ENCODE measurements at regions not wholly inside any gene's neighbourhood (a gene's known extent, or its start where the extent isn't known, plus 50 kb on each side); places are given as distances from the start of the nearest gene placed in this dataset.
"Not testable (repeated sequence)": the region's sequence is repeated elsewhere in the genome, so short reads cannot be mapped to it uniquely, and the experiment has no call there.

DNA sequence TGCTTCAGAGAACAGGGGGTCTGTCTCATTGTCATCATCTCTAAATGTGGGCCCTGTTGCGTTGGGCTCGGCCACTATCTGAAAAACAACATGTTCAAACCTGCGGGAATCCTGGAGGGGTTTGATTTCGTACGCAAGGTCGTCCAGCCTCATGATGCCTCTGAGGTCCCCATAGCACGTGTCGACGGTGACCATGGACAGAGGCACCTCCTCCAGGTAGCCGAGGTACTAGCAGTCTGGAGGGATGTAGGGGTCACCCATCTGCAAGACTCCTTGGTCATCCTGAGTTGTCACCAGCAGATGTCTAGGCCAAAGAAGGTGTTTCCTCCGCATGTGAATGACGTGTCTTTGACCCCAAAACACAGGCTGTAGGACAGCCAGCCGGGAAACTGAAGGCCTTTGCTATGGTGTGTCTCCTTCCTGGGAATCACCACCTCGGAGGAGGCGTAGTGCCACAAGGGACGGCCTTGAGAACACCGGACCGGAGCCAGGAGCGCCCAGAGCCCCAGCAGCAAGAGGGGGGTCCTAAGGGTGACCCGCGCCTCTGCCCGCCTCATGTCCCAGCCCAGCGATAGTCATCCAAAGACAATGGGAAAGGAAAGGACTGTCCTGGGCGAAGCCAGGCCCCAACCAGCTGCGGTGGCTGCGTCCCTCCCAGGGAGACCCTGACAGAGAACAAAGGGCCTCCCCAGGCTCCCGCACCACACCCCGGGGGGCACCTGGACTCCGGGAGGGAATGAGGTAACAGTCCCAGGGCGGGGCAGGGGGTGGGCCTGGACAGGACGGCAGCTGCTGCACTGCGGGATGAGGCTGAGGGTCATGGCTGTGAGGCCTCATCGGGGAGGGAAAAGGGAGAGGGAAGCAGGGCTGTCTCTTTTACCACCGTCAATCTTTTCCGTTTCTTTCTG, 445.5 kb downstream of the TMEM121 start:
- H3K4me1 ChIP-seq (ENCODE audit: control insufficient read depth, insufficient read depth, low read length): no peaks in the 10 kb centered on the region
- H3K27me3 ChIP-seq (ENCODE audit: control insufficient read depth, insufficient read depth, low read length): no peaks in the 10 kb centered on the region
- peaks cover 7% of the 10 kb centered on the region for H3K9me3 ChIP-seq (ENCODE audit: control insufficient read depth, low read depth, low read length)
- no CpG with 5 or more reads among the region's 35 CpGs for WGBS (ENCODE audit: insufficient coverage, low lambda C conversion rate)
- H3K4me3 ChIP-seq (ENCODE audit: low read length): no peak overlapping the region
- DNase-seq: no peak
- no peak overlapping the region for H3K27ac ChIP-seq (ENCODE audit: low read length)
- H3K36me3 ChIP-seq (ENCODE audit: control insufficient read depth, insufficient read depth, low read length): no peaks in the 10 kb centered on the region

DNA sequence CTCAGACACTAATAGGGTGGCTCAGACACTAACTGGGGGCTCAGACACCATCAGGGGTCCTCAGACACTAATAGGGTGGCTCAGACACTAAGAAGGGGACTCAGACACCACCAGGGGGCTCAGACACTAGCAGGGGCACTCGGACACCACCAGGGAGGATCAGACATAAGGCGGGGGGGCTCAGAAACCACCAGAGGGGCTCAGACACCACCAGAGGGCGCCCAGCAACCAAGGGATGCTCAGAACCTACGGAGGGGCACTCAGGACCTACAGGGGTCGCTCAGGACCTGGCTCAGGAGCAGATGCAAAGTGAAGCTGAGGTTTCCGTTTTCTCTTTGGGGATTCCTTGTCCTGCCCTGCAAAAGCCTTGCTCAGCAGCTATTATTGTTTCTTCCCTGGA, 448.5 kb downstream of the TMEM121 start:
- Histone ChIP-seq H3K36me3 (ENCODE audit: control insufficient read depth, insufficient read depth, low read length) (no peaks in the 10 kb centered on the region), H3K27me3 (ENCODE audit: control insufficient read depth, insufficient read depth, low read length) (no peaks in the 10 kb centered on the region), H3K27ac (ENCODE audit: low read length) (no peak overlapping the region), H3K4me3 (ENCODE audit: low read length) (no peak overlapping the region), H3K4me1 (ENCODE audit: control insufficient read depth, insufficient read depth, low read length) (no peaks in the 10 kb centered on the region), H3K9me3 (ENCODE audit: control insufficient read depth, low read depth, low read length) (peaks cover 10% of the 10 kb centered on the region)
- no CpG with 5 or more reads among the region's 6 CpGs for WGBS (ENCODE audit: insufficient coverage, low lambda C conversion rate)
- DNase-seq: no peak

DNA sequence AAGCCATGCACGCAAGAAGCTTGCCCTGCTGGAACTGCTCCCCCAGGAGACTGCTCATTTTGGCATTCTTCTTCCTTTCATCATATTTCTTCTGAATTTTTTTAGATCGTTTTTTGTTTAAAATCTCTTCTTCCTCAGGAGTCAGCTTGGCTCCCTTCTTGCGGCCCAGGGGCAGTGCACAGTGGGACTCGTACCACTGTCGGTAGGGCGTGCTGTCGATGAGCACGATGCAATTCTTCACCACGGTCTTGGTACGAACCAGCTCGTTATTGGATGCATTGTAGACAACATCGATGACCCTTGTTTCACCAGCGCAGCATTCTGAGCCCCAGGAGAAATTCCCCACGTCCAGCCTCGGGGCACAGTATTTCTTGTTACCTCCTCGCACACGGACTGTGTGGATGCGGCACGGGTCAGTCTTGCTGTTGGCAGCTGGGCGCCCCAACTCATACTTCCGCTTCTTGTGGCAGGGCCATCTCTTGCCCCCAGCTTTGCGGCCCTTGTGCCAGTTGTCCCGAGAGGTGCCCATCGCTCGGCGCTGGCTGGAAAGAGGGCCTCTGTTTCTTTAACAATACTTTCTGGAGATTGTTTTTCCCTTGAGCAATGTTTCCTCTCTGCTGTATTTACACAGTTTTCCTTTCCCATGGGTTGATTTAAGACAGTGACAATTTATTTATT, 452.4 kb downstream of the TMEM121 start:
- Histone ChIP-seq H3K27me3 (ENCODE audit: control insufficient read depth, insufficient read depth, low read length) (no peaks in the 10 kb centered on the region), H3K4me1 (ENCODE audit: control insufficient read depth, insufficient read depth, low read length) (no peaks in the 10 kb centered on the region), H3K36me3 (ENCODE audit: control insufficient read depth, insufficient read depth, low read length) (no peaks in the 10 kb centered on the region), H3K27ac (ENCODE audit: low read length) (no peak overlapping the region), H3K4me3 (ENCODE audit: low read length) (no peak overlapping the region), H3K9me3 (ENCODE audit: control insufficient read depth, low read depth, low read length) (peaks cover 4% of the 10 kb centered on the region)
- 82% methylated on average over 3 of the region's 26 CpGs for WGBS (ENCODE audit: insufficient coverage, low lambda C conversion rate)
- DNase-seq: no peak

DNA sequence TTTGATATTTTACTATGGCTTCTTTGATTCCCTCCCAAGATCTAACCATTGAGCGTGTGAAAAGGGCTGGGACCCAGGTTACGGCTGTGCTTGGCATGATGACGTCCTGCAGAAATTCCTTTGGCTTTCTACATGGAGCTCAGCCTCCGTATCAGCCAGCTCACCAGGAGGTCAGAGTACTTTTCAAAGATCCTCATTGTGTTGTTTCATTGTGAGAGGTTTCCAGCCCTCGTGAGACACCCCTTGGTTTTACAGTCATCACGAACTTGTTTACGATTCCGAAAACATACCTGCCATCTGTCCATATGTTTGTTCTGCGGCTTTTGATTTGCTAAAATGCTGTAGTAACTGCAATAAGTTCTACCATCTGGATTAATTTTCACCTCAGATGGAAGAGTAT, 453.1 kb downstream of the TMEM121 start:
- H3K27ac ChIP-seq (ENCODE audit: low read length): no peak overlapping the region
- H3K9me3 ChIP-seq (ENCODE audit: control insufficient read depth, low read depth, low read length): peaks cover 4% of the 10 kb centered on the region
- DNase-seq: no peak
- no peak overlapping the region for H3K4me3 ChIP-seq (ENCODE audit: low read length)
- no peaks in the 10 kb centered on the region for H3K4me1 ChIP-seq (ENCODE audit: control insufficient read depth, insufficient read depth, low read length)
- WGBS (ENCODE audit: insufficient coverage, low lambda C conversion rate): 100% methylated on average over 2 of the region's 9 CpGs
- H3K27me3 ChIP-seq (ENCODE audit: control insufficient read depth, insufficient read depth, low read length): no peaks in the 10 kb centered on the region
- no peaks in the 10 kb centered on the region for H3K36me3 ChIP-seq (ENCODE audit: control insufficient read depth, insufficient read depth, low read length)

DNA sequence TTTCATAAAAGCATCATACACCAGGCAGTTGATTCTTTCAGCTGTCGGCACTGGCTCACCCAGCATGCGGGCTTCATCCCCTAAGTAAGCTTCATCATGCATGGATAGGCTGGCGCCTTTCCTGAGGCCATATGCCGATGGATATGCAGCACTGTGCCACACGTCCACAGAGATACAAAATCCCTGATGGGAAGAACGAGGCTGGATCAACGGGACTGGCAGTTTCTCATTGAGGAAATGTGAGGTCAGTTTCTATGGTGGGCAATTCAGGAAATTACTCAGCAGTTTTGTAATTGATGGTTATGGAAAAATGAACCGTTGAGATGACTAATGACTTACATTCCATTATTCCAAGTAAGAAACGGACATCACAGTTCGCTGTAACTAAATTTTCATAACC, 453.8 kb downstream of the TMEM121 start:
- WGBS (ENCODE audit: insufficient coverage, low lambda C conversion rate): 79% methylated on average over 3 of the region's 10 CpGs
- Histone ChIP-seq H3K36me3 (ENCODE audit: control insufficient read depth, insufficient read depth, low read length) (no peaks in the 10 kb centered on the region), H3K27me3 (ENCODE audit: control insufficient read depth, insufficient read depth, low read length) (no peaks in the 10 kb centered on the region), H3K9me3 (ENCODE audit: control insufficient read depth, low read depth, low read length) (peaks cover 4% of the 10 kb centered on the region), H3K4me1 (ENCODE audit: control insufficient read depth, insufficient read depth, low read length) (no peaks in the 10 kb centered on the region), H3K27ac (ENCODE audit: low read length) (no peak overlapping the region), H3K4me3 (ENCODE audit: low read length) (no peak overlapping the region)
- DNase-seq: no peak

DNA sequence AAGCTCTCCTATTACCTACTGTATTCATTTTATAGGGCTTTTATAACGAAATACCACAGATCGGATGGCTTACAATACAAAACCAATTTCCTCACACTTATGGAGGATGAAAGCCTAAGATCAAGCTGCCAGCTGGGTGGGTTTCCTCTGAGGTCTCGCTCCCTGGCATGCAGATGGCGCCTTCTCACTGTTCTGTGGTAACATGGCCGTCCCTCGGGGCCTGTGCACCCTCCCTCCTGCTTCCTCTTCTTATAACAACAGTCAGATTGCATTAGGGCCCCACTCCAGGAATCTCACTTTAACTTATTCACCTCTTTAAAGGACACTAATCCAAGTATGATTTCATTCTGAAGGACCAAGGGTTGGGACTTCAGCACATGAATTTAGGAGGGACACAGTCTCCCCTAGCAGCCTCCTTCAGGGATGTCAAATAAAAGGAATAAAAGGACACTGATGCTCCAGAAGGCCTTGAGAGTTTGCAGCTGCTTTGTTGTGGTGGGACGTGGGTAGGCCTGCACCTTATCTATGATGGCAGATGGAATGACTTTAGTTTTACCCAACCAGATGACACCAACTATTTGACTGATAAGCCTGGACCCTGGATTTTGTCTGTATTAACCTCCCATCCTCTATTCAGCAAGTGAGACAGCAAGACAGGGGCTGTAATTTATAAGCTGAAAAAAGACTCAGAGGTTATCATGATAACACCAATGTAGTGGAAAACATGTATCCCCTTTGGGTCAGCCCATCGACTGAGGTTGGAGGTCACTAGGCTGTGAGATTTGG, 455.3 kb downstream of the TMEM121 start:
- DNase-seq; H3K4me1 ChIP-seq (ENCODE audit: control insufficient read depth, insufficient read depth, low read length); H3K36me3 ChIP-seq (ENCODE audit: control insufficient read depth, insufficient read depth, low read length); H3K27ac ChIP-seq (ENCODE audit: low read length); H3K4me3 ChIP-seq (ENCODE audit: low read length); H3K27me3 ChIP-seq (ENCODE audit: control insufficient read depth, insufficient read depth, low read length); H3K9me3 ChIP-seq (ENCODE audit: control insufficient read depth, low read depth, low read length): not testable (repeated sequence)
- no CpG with 5 or more reads among the region's 8 CpGs for WGBS (ENCODE audit: insufficient coverage, low lambda C conversion rate)

DNA sequence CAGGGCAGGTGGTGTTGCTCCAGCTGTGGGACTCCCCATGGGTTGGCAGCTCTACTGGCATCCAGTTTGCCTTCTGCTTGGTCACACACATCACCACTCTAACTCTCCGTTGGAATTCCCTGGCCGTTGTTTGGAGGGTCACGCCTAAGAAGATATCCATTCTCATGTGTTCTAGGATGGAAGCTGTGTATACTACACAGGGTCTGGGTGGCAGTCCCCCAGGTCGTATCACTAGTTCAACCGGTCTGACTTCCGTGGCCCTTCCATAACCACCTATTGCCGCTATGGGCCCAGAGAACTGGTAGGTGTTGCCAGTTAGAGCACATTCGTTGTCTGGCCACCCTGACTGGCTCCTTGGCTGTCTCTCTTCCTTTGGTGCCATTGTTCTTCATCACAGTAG, 456.3 kb downstream of the TMEM121 start:
- H3K27me3 ChIP-seq (ENCODE audit: control insufficient read depth, insufficient read depth, low read length): no peaks in the 10 kb centered on the region
- DNase-seq: no peak
- no CpG with 5 or more reads among the region's 8 CpGs for WGBS (ENCODE audit: insufficient coverage, low lambda C conversion rate)
- H3K27ac ChIP-seq (ENCODE audit: low read length): no peak overlapping the region
- H3K9me3 ChIP-seq (ENCODE audit: control insufficient read depth, low read depth, low read length): peaks cover 6% of the 10 kb centered on the region
- no peak overlapping the region for H3K4me3 ChIP-seq (ENCODE audit: low read length)
- no peaks in the 10 kb centered on the region for H3K4me1 ChIP-seq (ENCODE audit: control insufficient read depth, insufficient read depth, low read length)
- no peaks in the 10 kb centered on the region for H3K36me3 ChIP-seq (ENCODE audit: control insufficient read depth, insufficient read depth, low read length)

DNA sequence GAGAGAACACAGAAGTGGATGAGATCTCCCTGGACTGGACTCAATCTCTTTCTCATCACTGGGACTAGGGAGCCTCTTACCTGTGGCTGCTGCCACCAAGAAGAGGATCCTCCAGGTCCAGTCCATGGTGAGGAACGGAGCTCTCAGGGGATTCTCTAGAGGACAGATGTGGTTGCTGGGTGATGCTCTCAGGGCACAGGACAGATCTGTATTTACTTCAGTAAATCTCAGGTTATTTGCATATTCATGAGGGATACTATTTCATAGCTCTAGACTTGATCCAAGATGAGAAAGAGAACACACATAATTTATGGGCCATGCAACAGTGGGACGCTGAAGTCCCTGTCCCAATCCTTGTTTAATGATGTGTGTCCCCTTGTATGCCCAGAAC, 460.5 kb downstream of the TMEM121 start:
- Histone ChIP-seq H3K4me1 (ENCODE audit: control insufficient read depth, insufficient read depth, low read length) (no peaks in the 10 kb centered on the region), H3K27ac (ENCODE audit: low read length) (no peak overlapping the region), H3K9me3 (ENCODE audit: control insufficient read depth, low read depth, low read length) (peaks cover 3% of the 10 kb centered on the region), H3K36me3 (ENCODE audit: control insufficient read depth, insufficient read depth, low read length) (no peaks in the 10 kb centered on the region), H3K27me3 (ENCODE audit: control insufficient read depth, insufficient read depth, low read length) (no peaks in the 10 kb centered on the region), H3K4me3 (ENCODE audit: low read length) (no peak overlapping the region)
- no peak for DNase-seq
- WGBS (ENCODE audit: insufficient coverage, low lambda C conversion rate): 100% methylated on average over 1 of the region's 2 CpGs

DNA sequence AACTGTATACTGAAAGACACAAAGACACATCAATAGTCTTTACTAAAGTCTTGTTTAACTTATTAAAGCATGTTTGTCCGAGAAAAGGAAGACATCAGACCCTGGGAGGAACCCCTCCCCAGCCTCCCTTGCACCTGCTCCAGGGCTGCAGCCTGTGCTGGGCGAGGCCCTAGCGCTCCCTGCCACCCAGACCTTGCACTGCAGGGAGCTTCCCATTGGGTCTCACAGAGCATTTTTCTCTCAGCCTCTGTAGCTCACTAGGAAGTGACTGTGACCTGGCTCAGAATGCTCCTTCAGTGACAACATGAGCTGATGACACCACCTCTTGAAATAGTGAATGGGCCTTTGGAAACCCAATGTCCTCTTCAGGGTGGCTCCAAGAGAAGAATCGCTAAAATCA, 461.2 kb downstream of the TMEM121 start:
- Histone ChIP-seq H3K27ac (ENCODE audit: low read length) (no peak overlapping the region), H3K9me3 (ENCODE audit: control insufficient read depth, low read depth, low read length) (peaks cover 3% of the 10 kb centered on the region), H3K4me3 (ENCODE audit: low read length) (no peak overlapping the region), H3K27me3 (ENCODE audit: control insufficient read depth, insufficient read depth, low read length) (no peaks in the 10 kb centered on the region), H3K4me1 (ENCODE audit: control insufficient read depth, insufficient read depth, low read length) (no peaks in the 10 kb centered on the region), H3K36me3 (ENCODE audit: control insufficient read depth, insufficient read depth, low read length) (no peaks in the 10 kb centered on the region)
- WGBS (ENCODE audit: insufficient coverage, low lambda C conversion rate): no CpG with 5 or more reads among the region's 4 CpGs
- DNase-seq: no peak

DNA sequence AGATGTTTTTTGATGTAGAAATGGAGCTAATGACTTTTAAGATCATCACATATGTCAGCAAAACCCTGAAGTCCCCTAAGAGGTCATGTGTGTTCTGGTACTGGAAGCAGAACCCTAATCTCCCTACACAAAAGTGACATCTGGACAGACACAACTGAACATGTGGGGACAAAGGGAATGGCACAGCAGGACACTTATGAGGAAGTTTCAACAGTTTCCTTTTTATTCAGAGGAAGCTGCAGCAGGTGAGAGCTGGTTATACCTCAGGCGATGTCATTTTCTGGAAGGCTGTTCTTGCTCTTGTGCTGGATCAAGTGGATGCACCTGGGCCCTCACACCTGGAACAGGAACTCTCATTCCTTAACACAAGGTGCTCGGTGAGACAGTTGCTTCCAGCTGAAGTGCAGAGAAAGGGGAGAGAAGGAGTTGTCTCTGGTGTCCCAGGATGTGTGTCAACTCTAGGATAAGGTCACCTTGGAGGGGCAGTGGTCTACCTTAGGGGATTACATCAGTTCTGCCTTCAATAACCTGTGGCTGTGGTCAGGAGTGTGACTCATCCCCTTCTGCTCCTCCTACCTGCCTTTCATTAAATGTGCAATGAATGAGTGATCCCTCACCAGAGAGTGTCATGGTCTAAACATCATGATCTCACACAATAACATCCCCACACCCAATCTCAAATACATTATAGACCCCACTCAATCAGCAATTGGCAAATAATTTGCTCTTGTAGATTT, 463.4 kb downstream of the TMEM121 start:
- Histone ChIP-seq H3K9me3 (ENCODE audit: control insufficient read depth, low read depth, low read length) (peaks cover 3% of the 10 kb centered on the region), H3K4me1 (ENCODE audit: control insufficient read depth, insufficient read depth, low read length) (no peaks in the 10 kb centered on the region), H3K4me3 (ENCODE audit: low read length) (no peak overlapping the region), H3K27me3 (ENCODE audit: control insufficient read depth, insufficient read depth, low read length) (no peaks in the 10 kb centered on the region), H3K27ac (ENCODE audit: low read length) (no peak overlapping the region), H3K36me3 (ENCODE audit: control insufficient read depth, insufficient read depth, low read length) (no peaks in the 10 kb centered on the region)
- no peak for DNase-seq
- WGBS (ENCODE audit: insufficient coverage, low lambda C conversion rate): no CpG with 5 or more reads among the region's 2 CpGs

All from large intestine (tissue), 3 donors.